CD4-positive, alpha-beta memory T cell (primary cell): ENCODE measurements at regions not wholly inside any gene's neighbourhood (a gene's known extent, or its start where the extent isn't known, plus 50 kb on each side); places are given as distances from the start of the nearest gene placed in this dataset.

Experiments
- CTCF ChIA-PET: fragments of 350-600 bp; sonication (Branson Sonifier 250); formaldehyde crosslinking; loops from one replicate; lab custom pipeline; 2021; ENCODE audit warnings: inconsistent platforms; ENCODE audit not compliant: partially characterized antibody; lab: Charles Lee
- POLR2A ChIA-PET: fragments of 350-600 bp; sonication (Branson Sonifier 250); formaldehyde crosslinking; loops from one replicate; lab custom pipeline; 2021; ENCODE audit not compliant: partially characterized antibody; lab: Charles Lee
- DNase-seq, 5 donors: peaks; one replicate each; pipeline versions ENCODE4 v3.0.0 to v3.0.0-alpha.2; 2020 to 2022; ENCODE audit warnings: mixed read lengths in 1 of 5
- H3K27ac ChIP-seq: one replicate; pipeline ENCODE4 v1.7.0; 2013; ENCODE audit warnings: low read depth, low read length
- H3K27me3 ChIP-seq: 2 replicates; pipeline ENCODE4 v1.7.0; 2013; ENCODE audit warnings: mild to moderate bottlenecking, low read length, moderate library complexity; ENCODE audit not compliant: insufficient read depth
- H3K36me3 ChIP-seq: 2 replicates; pipeline ENCODE4 v1.7.0; 2013; ENCODE audit warnings: mild to moderate bottlenecking, low read length, moderate library complexity; ENCODE audit not compliant: insufficient read depth
- H3K4me1 ChIP-seq: 2 replicates; pipeline ENCODE4 v1.7.0; 2013; ENCODE audit warnings: mild to moderate bottlenecking, low read length, moderate library complexity; ENCODE audit not compliant: insufficient read depth
- H3K4me3 ChIP-seq, 2 donors: one replicate each; pipeline ENCODE4 v1.7.0; 2013; ENCODE audit warnings: low read length in 2 of 2, mild to moderate bottlenecking in 1 of 2
- H3K9me3 ChIP-seq, 2 donors: one replicate each; pipeline ENCODE4 v1.7.0; 2013; ENCODE audit warnings: low read length in 2 of 2, control low read depth in 1 of 2; ENCODE audit not compliant: control insufficient read depth in 1 of 2
- H3K27ac Mint-ChIP-seq, 7 donors: one replicate each; pipeline ENCODE4 v1.8.0; 2020 to 2021; ENCODE audit warnings: mixed read lengths in 7 of 7, mild to moderate bottlenecking in 6 of 7, inconsistent platforms in 3 of 7, moderate library complexity in 3 of 7
- H3K27me3 Mint-ChIP-seq, 2 donors: one replicate each; pipeline ENCODE4 v1.8.0; 2020 to 2021; ENCODE audit warnings: mixed read lengths in 2 of 2
- H3K36me3 Mint-ChIP-seq, 2 donors: one replicate each; pipeline ENCODE4 v1.8.0; 2020 to 2021; ENCODE audit warnings: mixed read lengths in 2 of 2, inconsistent platforms in 1 of 2, mild to moderate bottlenecking in 1 of 2
- H3K4me1 Mint-ChIP-seq, 4 donors: one replicate each; pipeline ENCODE4 v1.8.0; 2020 to 2021; ENCODE audit warnings: mixed read lengths in 4 of 4, mild to moderate bottlenecking in 1 of 4
- H3K4me3 Mint-ChIP-seq, 8 donors: one replicate each; pipeline ENCODE4 v1.8.0; 2020 to 2021; ENCODE audit warnings: mixed read lengths in 8 of 8, mild to moderate bottlenecking in 7 of 8, moderate library complexity in 6 of 8, inconsistent platforms in 3 of 8
- H3K9me3 Mint-ChIP-seq, 8 donors: one replicate each; pipeline ENCODE4 v1.8.0; 2020 to 2021; ENCODE audit warnings: mixed read lengths in 8 of 8, mild to moderate bottlenecking in 5 of 8, inconsistent platforms in 3 of 8, moderate library complexity in 1 of 8
- intact Hi-C: fragments of 100-400 bp; cut with micrococcal nuclease; formaldehyde crosslinking; loops from one replicate; pipeline ENCODE4 v1.15.1; 2023

DNA sequence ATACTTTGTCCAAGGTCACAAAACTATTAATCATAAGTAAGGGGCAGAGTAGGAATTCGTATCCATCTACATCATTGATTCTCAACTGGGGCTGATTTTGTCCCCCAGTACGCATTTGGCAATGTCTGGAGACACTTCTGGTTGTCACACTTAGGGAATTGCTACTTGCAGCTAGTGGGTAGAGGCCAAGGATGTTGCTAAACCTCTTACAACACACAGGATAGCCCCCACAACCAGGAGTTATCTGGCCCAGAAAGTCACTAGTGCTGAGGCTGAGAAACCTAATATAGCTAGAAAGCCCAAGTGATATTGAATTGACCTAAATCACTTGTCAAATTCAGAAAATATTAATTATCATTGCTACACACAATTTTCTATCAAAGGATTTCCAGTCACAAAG lies 120.4 kb upstream of the ABCA1 start:
- intact Hi-C loops = no loop called here
- Histone ChIP-seq H3K9me3 (no peaks in the 10 kb centered on the region), H3K36me3 (no peaks in the 10 kb centered on the region), H3K4me1 (peaks cover 14% of the 10 kb centered on the region), H3K27ac (no peak overlapping the region), H3K4me3 (no peak overlapping the region), H3K27me3 (no peaks in the 10 kb centered on the region)
- H3K36me3 Mint-ChIP-seq = no peaks in the 10 kb centered on the region
- ChIA-PET POLR2A (no interaction called here), CTCF (interaction anchor here (1.3 kb wide), 1 partner anchor 25 kb away, joined by 3 read pairs; no protein-coding TSS in a partner anchor)
- H3K9me3 Mint-ChIP-seq = peaks cover 0 to 3% (median 0%) of the 10 kb centered on the region in 8 donors
- H3K27me3 Mint-ChIP-seq = peaks cover 0 to 1% of the 10 kb centered on the region in 2 donors
- no peak for DNase-seq
- no peak overlapping the region for H3K27ac Mint-ChIP-seq
- H3K4me1 Mint-ChIP-seq = peaks cover 16 to 26% (median 19%) of the 10 kb centered on the region in 4 donors
- H3K4me3 Mint-ChIP-seq = no peak overlapping the region

DNA sequence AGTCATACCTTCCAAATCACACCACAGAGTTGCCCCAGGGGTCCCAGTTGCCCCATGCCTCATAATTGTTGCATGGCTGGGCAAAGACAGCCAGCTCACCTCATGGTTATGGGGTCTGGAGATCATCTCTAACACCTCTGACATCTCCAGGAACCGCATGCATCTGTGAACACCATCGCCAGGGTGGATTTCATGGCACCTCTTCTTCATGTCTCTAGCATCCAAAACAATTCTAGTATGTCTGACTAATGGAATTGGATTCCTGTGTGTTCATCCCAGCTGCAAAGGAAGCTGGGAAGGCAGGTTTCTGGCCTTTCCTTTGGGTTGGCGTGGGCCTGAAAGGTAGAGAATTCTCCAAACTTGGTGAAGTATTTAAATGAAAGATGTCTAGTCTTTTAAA lies 122.3 kb upstream of the ABCA1 start:
- no peak overlapping the region for H3K4me3 Mint-ChIP-seq
- peaks cover 0 to 5% (median 0%) of the 10 kb centered on the region in 8 donors for H3K9me3 Mint-ChIP-seq
- H3K27me3 Mint-ChIP-seq = peaks cover 0 to 1% of the 10 kb centered on the region in 2 donors
- no peaks in the 10 kb centered on the region for H3K9me3 ChIP-seq
- H3K27ac Mint-ChIP-seq = no peak overlapping the region
- no peaks in the 10 kb centered on the region for H3K36me3 ChIP-seq
- no peaks in the 10 kb centered on the region for H3K36me3 Mint-ChIP-seq
- H3K4me1 Mint-ChIP-seq = peaks cover 18 to 28% (median 21%) of the 10 kb centered on the region in 4 donors
- ChIA-PET POLR2A (no interaction called here), CTCF (no interaction called here)
- no peak for DNase-seq
- H3K4me1 ChIP-seq = peaks cover 14% of the 10 kb centered on the region
- intact Hi-C loops = no loop called here
- no peaks in the 10 kb centered on the region for H3K27me3 ChIP-seq
- no peak overlapping the region for H3K27ac ChIP-seq
- no peak overlapping the region for H3K4me3 ChIP-seq

DNA sequence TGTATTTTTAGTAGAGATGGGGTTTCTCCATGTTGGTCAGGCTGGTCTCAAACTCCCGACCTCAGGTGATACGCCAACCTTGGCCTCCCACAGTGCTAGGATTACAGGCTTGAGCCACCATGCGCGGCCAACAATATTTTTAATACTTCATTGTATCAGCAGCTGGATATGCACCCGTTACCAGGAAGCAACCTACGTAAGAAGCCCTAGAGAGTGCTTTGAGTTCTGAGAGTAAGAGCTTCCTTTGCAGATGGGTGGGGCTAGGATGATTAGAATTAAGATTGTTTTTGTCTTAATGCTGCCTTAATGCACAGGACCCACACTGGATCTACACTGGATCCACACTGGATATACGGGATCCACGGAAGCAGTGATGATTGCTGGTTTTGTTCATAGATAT lies 123.9 kb upstream of the ABCA1 start:
- H3K27ac Mint-ChIP-seq = peak overlapping the region in 5 of 7 donors; percentile 33 to 68 (median 53)
- Histone ChIP-seq H3K9me3 (no peaks in the 10 kb centered on the region), H3K4me1 (peaks cover 14% of the 10 kb centered on the region), H3K27ac (no peak overlapping the region), H3K4me3 (no peak overlapping the region), H3K27me3 (no peaks in the 10 kb centered on the region), H3K36me3 (no peaks in the 10 kb centered on the region)
- ChIA-PET CTCF (no interaction called here), POLR2A (no interaction called here)
- DNase-seq = peak in 4 of 5 donors; percentile 9 to 46 (median 23)
- H3K27me3 Mint-ChIP-seq = no peaks in the 10 kb centered on the region
- H3K4me3 Mint-ChIP-seq = peak overlapping the region in 7 of 8 donors; percentile 26 to 73 (median 65)
- H3K36me3 Mint-ChIP-seq = no peaks in the 10 kb centered on the region
- intact Hi-C loops = no loop called here
- peaks cover 0 to 5% (median 0%) of the 10 kb centered on the region in 8 donors for H3K9me3 Mint-ChIP-seq
- H3K4me1 Mint-ChIP-seq = peaks cover 18 to 28% (median 21%) of the 10 kb centered on the region in 4 donors

DNA sequence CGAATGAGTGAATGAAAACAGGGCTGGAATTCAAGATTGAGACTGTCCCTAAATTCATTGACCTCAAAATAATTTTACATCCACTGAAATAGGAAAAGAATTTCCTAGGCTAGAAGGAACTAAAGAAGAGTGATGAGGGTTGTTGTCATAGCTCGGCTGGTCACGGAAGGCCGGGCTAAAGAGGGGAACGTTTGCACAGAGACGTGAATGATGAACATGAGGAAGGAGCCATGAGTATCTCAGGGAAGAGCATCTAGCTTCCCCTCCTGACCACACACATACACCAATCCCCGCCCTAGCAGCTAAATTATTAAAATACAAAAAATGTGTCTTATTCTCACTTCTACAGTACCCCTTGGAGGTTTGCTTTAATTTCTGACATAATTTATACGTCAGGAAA lies 124.4 kb upstream of the ABCA1 start:
- Mint-ChIP-seq H3K4me1 (peaks cover 18 to 28% (median 21%) of the 10 kb centered on the region in 4 donors), H3K4me3 (peak overlapping the region in 6 of 8 donors; percentile 53 to 73 (median 66)), H3K9me3 (peaks cover 0 to 5% (median 0%) of the 10 kb centered on the region in 8 donors), H3K27me3 (no peaks in the 10 kb centered on the region), H3K36me3 (no peaks in the 10 kb centered on the region), H3K27ac (peak overlapping the region in 5 of 7 donors; percentile 8 to 68 (median 53))
- Histone ChIP-seq H3K27ac (no peak overlapping the region), H3K4me1 (peaks cover 14% of the 10 kb centered on the region), H3K27me3 (no peaks in the 10 kb centered on the region), H3K4me3 (no peak overlapping the region), H3K36me3 (no peaks in the 10 kb centered on the region), H3K9me3 (no peaks in the 10 kb centered on the region)
- ChIA-PET POLR2A (no interaction called here), CTCF (no interaction called here)
- intact Hi-C loops = no loop called here
- DNase-seq = no peak

DNA sequence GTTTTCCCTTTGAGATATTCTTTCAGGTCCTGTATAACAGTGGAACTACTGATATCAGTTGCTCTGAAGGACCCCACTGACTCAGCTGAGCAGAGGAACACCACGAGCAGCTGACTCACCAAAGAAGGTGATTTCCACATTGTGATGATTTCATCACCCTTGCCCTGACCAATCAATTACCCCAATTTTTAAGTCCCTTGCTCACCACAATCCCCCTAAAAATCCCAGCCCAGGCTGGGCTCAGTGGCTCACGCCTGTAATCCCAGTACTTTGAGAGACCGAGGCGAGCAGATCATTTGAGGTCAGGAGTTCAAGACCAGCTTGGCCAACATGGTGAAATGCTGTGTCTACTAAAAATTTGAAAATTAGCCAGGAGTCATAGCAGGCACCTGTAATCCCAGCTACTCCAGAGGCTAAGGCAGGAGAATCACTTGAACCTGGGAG lies 125.3 kb upstream of the ABCA1 start:
- intact Hi-C loops = no loop called here
- Mint-ChIP-seq H3K4me3 (no peak overlapping the region), H3K27ac (peak overlapping the region in 5 of 7 donors; percentile 12 to 53 (median 24)), H3K9me3 (peaks cover 0 to 5% (median 0%) of the 10 kb centered on the region in 8 donors), H3K36me3 (no peaks in the 10 kb centered on the region), H3K4me1 (peaks cover 18 to 28% (median 21%) of the 10 kb centered on the region in 4 donors), H3K27me3 (no peaks in the 10 kb centered on the region)
- Histone ChIP-seq H3K27ac (no peak overlapping the region), H3K27me3 (no peaks in the 10 kb centered on the region), H3K4me1 (peaks cover 14% of the 10 kb centered on the region), H3K9me3 (no peaks in the 10 kb centered on the region), H3K36me3 (no peaks in the 10 kb centered on the region), H3K4me3 (no peak overlapping the region)
- DNase-seq = no peak
- ChIA-PET POLR2A (no interaction called here), CTCF (no interaction called here)

DNA sequence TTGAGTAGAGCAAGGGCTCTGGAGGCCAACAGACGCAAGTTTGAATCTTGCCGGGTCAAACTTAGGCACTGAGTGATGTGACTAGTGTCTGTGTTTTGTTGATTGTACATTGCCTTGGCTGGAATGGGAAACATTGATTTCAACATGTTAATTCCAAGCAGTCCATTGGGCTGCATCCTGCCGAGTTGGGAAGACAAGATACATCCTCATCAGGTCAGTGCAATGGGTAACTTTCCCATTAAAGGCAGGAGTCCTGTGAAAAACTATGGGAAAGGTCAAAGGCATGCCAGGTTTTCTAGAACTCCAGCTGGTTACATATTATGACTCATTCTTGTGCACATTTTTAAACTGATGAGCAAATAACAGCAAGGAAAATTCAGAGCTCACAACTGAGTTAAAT lies 126.5 kb upstream of the ABCA1 start:
- Mint-ChIP-seq H3K4me1 (peaks cover 18 to 28% (median 20%) of the 10 kb centered on the region in 4 donors), H3K4me3 (no peak overlapping the region), H3K9me3 (peaks cover 0 to 5% (median 0%) of the 10 kb centered on the region in 8 donors), H3K36me3 (no peaks in the 10 kb centered on the region), H3K27ac (peak overlapping the region in 2 of 7 donors; percentile 7 to 59), H3K27me3 (no peaks in the 10 kb centered on the region)
- no peaks in the 10 kb centered on the region for H3K27me3 ChIP-seq
- H3K9me3 ChIP-seq = no peaks in the 10 kb centered on the region
- H3K27ac ChIP-seq = no peak overlapping the region
- intact Hi-C loops = no loop called here
- H3K4me1 ChIP-seq = peaks cover 14% of the 10 kb centered on the region
- no peak for DNase-seq
- ChIA-PET POLR2A (no interaction called here), CTCF (no interaction called here)
- no peak overlapping the region for H3K4me3 ChIP-seq
- no peaks in the 10 kb centered on the region for H3K36me3 ChIP-seq

DNA sequence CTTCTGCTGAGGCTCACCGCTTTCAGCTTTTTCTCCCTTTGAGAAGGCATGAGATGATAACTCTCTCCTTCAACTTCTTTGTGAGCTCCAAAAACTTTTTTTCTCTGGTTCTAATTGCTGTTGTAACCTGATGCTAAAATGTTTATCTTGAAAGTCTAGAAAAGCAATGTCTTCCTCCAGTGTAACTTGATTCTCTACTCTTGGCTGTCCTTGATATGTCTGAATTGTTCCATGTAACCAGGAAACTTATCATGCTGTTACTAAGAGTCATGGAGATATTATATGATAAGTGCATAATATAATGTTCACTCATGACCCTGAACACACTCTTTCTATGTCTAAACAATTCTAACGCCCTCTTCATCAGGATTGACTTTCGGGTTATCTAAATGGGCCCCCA lies 128.0 kb upstream of the ABCA1 start:
- intact Hi-C loops = no loop called here
- H3K9me3 Mint-ChIP-seq = peaks cover 0 to 5% (median 0%) of the 10 kb centered on the region in 8 donors
- POLR2A ChIA-PET = interaction anchor here (0.7 kb wide), 1 partner anchor 91 kb away, joined by 4 read pairs; no protein-coding TSS in a partner anchor

More for the DNA sequence above, 128.0 kb upstream of the ABCA1 start:
- no peaks in the 10 kb centered on the region for H3K36me3 ChIP-seq
- no peak for DNase-seq
- Mint-ChIP-seq H3K36me3 (no peaks in the 10 kb centered on the region), H3K4me3 (no peak overlapping the region), H3K4me1 (peaks cover 15 to 24% (median 18%) of the 10 kb centered on the region in 4 donors), H3K27ac (peak overlapping the region in 1 of 7 donors; percentile 0), H3K27me3 (no peaks in the 10 kb centered on the region)
- H3K27me3 ChIP-seq = no peaks in the 10 kb centered on the region
- CTCF ChIA-PET = interaction anchor here (0.8 kb wide), 1 partner anchor 824 kb away, joined by 3 read pairs; no protein-coding TSS in a partner anchor
- H3K4me3 ChIP-seq = no peak overlapping the region
- H3K4me1 ChIP-seq = peaks cover 13% of the 10 kb centered on the region
- H3K27ac ChIP-seq = no peak overlapping the region
- H3K9me3 ChIP-seq = no peaks in the 10 kb centered on the region
